Activated naive CD4-positive, alpha-beta T cell treated with anti-CD3 and anti-CD28 coated beads for 36 hours (primary cell): ENCODE measurements at regions not wholly inside any gene's neighbourhood (a gene's known extent, or its start where the extent isn't known, plus 50 kb on each side); places are given as distances from the start of the nearest gene placed in this dataset.

Experiments
- CTCF ChIA-PET: fragments of 350-600 bp; sonication (Branson Sonifier 250); formaldehyde crosslinking; loops from one replicate; lab custom pipeline; 2021; ENCODE audit warnings: antibody characterized with exemption; lab: Charles Lee
- DNase-seq: peaks from one replicate; pipeline ENCODE4 v3.0.0-alpha.2; 2020
- H3K27ac Mint-ChIP-seq: one replicate; pipeline ENCODE4 v1.8.0; 2021; ENCODE audit warnings: mild to moderate bottlenecking, mixed read lengths
- H3K27me3 Mint-ChIP-seq: one replicate; pipeline ENCODE4 v1.8.0; 2021; ENCODE audit warnings: low read depth, mixed read lengths
- H3K36me3 Mint-ChIP-seq: one replicate; pipeline ENCODE4 v1.8.0; 2021; ENCODE audit warnings: low read depth, mixed read lengths
- H3K4me1 Mint-ChIP-seq: one replicate; pipeline ENCODE4 v1.8.0; 2021; ENCODE audit warnings: low read depth, mixed read lengths
- H3K4me3 Mint-ChIP-seq: one replicate; pipeline ENCODE4 v1.8.0; 2021; ENCODE audit warnings: mild to moderate bottlenecking, moderate library complexity, mixed read lengths
- H3K9me3 Mint-ChIP-seq: one replicate; pipeline ENCODE4 v1.8.0; 2021; ENCODE audit warnings: mixed read lengths
- intact Hi-C: fragments of 100-400 bp; cut with micrococcal nuclease; formaldehyde crosslinking; loops from one replicate; pipeline ENCODE4 v1.15.1; 2023

DNA sequence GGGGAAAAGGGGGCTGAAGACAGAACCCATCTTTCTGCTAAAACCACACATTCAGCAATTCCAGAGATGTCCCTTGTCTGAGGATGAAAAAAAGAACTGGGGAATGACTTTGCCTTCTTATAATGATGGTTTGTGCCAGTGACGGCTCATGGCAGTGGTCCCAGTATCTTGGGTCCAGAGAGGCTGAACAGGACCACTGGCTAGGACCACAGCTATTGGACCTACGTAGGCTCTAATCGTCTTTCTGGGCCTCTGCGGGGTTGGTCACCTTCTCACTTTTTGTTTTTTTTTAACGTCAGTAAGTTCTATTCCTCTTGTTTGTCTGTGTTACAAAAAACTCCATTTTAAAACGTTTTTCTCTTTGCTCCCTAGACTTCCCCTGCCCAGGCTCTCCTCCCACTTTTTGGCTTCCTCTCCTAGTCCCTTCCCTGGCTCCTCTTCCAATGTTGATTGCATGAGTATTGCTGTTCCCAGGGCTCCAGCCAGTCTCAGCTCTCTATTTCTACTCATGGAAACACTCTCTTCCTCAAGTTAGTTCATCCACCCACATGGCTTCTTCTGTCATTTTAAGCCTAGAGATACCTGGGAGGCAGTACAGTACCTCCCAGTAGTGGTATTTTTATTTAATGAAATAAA is 52.6 kb upstream of the STX18 start:
- Mint-ChIP-seq H3K36me3 (peaks cover 31% of the 10 kb centered on the region), H3K4me1 (no peaks in the 10 kb centered on the region), H3K27me3 (no peaks in the 10 kb centered on the region), H3K27ac (no peak overlapping the region), H3K9me3 (peaks cover 13% of the 10 kb centered on the region), H3K4me3 (no peak overlapping the region)
- intact Hi-C loops: no loop called here
- CTCF ChIA-PET: interaction anchor here (0.6 to 1.3 kb wide), 2 partner anchors 32 to 74 kb away, joined by 4 to 5 read pairs; no protein-coding TSS in a partner anchor
- DNase-seq: no peak

DNA sequence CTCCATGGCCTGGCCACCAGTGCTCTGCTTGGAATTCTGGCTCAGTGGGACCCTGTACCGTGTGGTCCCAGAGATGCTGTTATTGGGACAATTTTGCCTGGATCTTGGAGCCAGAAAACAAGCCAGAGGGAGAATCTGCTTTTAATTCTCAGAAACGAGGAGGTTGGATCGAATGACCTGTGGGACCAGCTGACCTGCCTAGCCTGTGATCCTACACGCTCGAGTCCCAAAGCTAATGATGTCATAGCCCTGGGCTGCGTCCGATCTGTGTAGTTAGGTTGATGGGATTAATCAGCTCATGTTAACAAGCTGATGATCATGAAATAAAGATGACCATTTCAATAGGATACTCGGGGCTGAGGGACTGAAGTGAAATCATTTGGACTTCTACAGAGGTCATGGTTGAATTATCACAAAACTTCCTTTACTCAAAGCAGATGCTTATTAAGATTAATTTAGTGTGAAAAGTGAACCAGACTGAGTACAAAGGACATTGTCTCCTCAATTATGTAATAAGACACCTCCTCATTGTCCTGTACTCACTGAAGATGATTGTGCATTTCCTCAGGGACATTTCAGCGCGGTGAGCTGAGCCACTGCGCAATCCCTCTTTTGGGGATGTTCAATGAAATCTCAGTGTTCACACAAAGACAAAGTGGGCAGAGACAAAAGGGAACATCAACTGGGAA is 51.9 kb upstream of the STX18 start:
- Mint-ChIP-seq H3K4me1 (no peaks in the 10 kb centered on the region), H3K9me3 (peaks cover 13% of the 10 kb centered on the region), H3K27ac (no peak overlapping the region), H3K27me3 (no peaks in the 10 kb centered on the region), H3K36me3 (peaks cover 31% of the 10 kb centered on the region), H3K4me3 (no peak overlapping the region)
- CTCF ChIA-PET: interaction anchor here (0.6 kb wide), 1 partner anchor 75 kb away, joined by 4 read pairs; no protein-coding TSS in a partner anchor
- intact Hi-C loops: no loop called here
- no peak for DNase-seq

DNA sequence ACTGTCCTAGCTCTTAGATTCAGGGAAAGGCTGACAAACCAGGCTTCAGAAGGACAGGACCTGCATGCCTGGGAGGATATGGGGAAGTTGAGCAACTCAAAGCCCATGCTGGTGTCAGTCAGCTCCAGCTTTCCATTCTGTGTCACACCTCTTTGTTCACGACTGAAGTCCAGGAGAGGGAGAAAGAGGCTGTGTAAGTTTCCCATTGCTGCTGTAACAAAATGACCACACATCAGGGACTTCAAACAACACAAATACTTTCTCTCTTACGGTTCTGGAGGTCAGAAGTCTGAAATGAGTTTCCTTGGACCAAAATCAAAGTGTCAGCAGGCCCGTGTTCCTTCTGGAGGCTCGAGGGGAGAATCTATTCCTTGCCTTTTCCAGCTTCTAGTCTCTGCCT is 50.6 kb upstream of the STX18 start:
- CTCF ChIA-PET: no interaction called here

More for the DNA sequence above, 50.6 kb upstream of the STX18 start:
- Mint-ChIP-seq H3K4me1 (no peaks in the 10 kb centered on the region), H3K36me3 (peaks cover 31% of the 10 kb centered on the region), H3K27ac (no peak overlapping the region), H3K27me3 (no peaks in the 10 kb centered on the region), H3K4me3 (no peak overlapping the region), H3K9me3 (peaks cover 13% of the 10 kb centered on the region)
- no peak for DNase-seq
- intact Hi-C loops: no loop called here
